T-helper 17 cell (primary cell): ENCODE measurements at regions not wholly inside any gene's neighbourhood (a gene's known extent, or its start where the extent isn't known, plus 50 kb on each side); places are given as distances from the start of the nearest gene placed in this dataset.
"Not testable (repeated sequence)": the region's sequence is repeated elsewhere in the genome, so short reads cannot be mapped to it uniquely, and the experiment has no call there.

Source experiments
- ATAC-seq: fragments of 150-1000 bp; cut with Tn5 transposase; 2 replicates; pipeline ENCODE4 v1.10.0; 2021; ENCODE audit warnings: mild to moderate bottlenecking, moderate library complexity
- DNase-seq, 3 donors: peaks; one replicate each; pipeline versions ENCODE4 v3.0.0 to v3.0.0-alpha.2; 2020 to 2021
- H3K9me3 ChIP-seq: one replicate; pipeline ENCODE4 v1.7.0; 2013; ENCODE audit warnings: low read length, mild to moderate bottlenecking; ENCODE audit not compliant: control insufficient read depth, poor library complexity, severe bottlenecking
- H3K27ac Mint-ChIP-seq: one replicate; pipeline ENCODE4 v1.8.0; 2022; ENCODE audit warnings: mild to moderate bottlenecking, moderate library complexity, mixed read lengths
- H3K27me3 Mint-ChIP-seq: one replicate; pipeline ENCODE4 v1.8.0; 2022; ENCODE audit warnings: mixed read lengths
- H3K36me3 Mint-ChIP-seq: one replicate; pipeline ENCODE4 v1.8.0; 2022; ENCODE audit warnings: low read depth, mixed read lengths
- H3K4me1 Mint-ChIP-seq: one replicate; pipeline ENCODE4 v1.8.0; 2022; ENCODE audit warnings: mild to moderate bottlenecking, mixed read lengths
- H3K4me3 Mint-ChIP-seq: one replicate; pipeline ENCODE4 v1.8.0; 2022; ENCODE audit warnings: mild to moderate bottlenecking, moderate library complexity, mixed read lengths

DNA sequence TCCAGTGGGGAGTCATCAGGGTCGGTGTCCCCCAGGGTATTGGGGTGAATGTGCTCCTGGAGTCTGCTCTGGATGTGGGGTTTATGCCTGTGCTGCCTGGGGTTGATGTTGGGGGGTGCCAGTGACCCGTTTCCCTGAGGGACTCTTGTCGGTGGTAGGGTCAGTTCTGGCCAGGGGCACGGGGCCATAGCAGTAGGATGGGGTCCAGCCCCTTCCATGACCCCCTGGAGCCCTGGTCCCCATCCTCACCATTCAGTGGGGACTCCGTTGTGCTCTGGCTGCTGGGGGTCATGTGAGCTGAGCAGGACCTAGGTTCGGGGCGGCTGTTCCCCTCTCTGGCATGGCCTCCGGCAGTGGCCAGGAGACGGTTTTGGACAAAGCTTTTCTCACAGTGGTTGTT is 530.8 kb downstream of the GOLGA6L6 start:
- H3K27ac Mint-ChIP-seq, ATAC-seq, H3K4me1 Mint-ChIP-seq, H3K36me3 Mint-ChIP-seq, H3K27me3 Mint-ChIP-seq, H3K9me3 ChIP-seq, H3K4me3 Mint-ChIP-seq, DNase-seq: not testable (repeated sequence)

DNA sequence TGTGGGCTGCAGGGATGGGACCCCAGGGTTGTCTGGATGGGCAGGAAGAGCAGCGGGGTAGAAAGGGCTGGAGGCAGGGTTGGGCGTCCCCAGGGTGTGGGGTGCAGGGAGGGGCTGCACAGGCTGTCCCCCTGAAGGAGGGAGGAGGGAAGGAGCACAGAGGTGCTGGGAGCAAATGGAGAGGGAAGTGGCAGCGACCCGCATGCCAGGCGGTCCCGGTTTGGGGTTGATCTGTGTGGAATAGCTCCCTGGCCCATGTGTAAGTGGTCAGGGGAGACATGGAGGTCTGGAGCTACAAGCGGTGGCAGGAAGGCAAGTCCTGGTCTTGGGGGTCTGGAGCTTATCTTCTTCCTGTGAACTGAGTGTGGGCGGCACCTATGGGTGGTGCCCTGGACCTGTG is 532.0 kb downstream of the GOLGA6L6 start:
- not testable (repeated sequence) for ATAC-seq

GRCh38 chr15:20007338-20007737 is 534.3 kb downstream of the GOLGA6L6 start:
- H3K4me3 Mint-ChIP-seq, H3K27ac Mint-ChIP-seq, ATAC-seq: not testable (repeated sequence)

More for the DNA sequence above, 532.0 kb downstream of the GOLGA6L6 start:
- not testable (repeated sequence) for DNase-seq, H3K4me3 Mint-ChIP-seq, H3K36me3 Mint-ChIP-seq, H3K9me3 ChIP-seq, H3K27ac Mint-ChIP-seq, H3K4me1 Mint-ChIP-seq, H3K27me3 Mint-ChIP-seq

DNA sequence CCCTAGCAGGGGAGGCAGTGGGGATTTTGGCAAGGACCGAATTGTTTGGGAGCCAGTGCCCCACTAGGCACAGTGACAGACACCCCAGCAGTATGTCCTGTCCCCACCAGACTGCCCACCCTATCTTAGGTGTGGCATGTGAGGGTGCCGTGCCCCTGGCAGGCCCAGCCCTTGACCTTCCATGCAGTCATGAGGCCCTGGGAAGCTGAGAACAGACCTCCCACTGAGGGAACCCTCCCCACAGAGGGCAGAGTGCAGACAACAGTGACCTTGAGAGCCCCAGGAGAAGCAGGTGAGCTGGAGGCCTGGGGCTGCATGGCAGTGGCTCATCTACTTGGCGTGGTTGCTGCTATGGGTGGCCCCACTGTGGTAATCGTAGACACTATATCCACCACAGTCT is 538.1 kb downstream of the GOLGA6L6 start:
- H3K27me3 Mint-ChIP-seq, H3K36me3 Mint-ChIP-seq, H3K9me3 ChIP-seq, ATAC-seq, H3K4me1 Mint-ChIP-seq, H3K27ac Mint-ChIP-seq, H3K4me3 Mint-ChIP-seq, DNase-seq: not testable (repeated sequence)

More at GRCh38 chr15:20007338-20007737, 534.3 kb downstream of the GOLGA6L6 start:
- H3K36me3 Mint-ChIP-seq, DNase-seq, H3K27me3 Mint-ChIP-seq, H3K4me1 Mint-ChIP-seq, H3K9me3 ChIP-seq: not testable (repeated sequence)

DNA sequence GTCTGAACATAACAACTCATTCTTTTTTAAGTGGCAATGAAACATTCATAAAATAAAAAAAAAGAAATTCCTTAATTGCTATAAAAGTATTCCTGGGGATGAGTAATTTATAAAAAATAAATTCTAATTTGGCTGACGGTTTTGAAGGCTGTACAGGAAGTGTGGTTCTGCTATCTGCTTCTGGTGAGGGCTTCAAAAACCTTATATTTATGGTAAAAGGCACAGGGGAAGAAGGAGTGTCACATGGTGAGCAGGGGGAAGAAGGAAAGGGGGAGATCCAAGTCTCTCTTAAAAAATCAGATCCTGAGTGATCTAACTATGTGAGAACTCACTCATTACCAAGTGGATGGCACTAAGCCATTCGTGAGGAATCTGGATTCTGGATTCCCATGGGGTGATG is 539.0 kb downstream of the GOLGA6L6 start:
- not testable (repeated sequence) for H3K36me3 Mint-ChIP-seq, H3K27ac Mint-ChIP-seq, H3K4me3 Mint-ChIP-seq, DNase-seq, ATAC-seq, H3K9me3 ChIP-seq, H3K27me3 Mint-ChIP-seq, H3K4me1 Mint-ChIP-seq

GRCh38 chr15:19996574-19997194 is 544.9 kb downstream of the GOLGA6L6 start:
- not testable (repeated sequence) for H3K9me3 ChIP-seq, H3K4me3 Mint-ChIP-seq, ATAC-seq, DNase-seq, H3K27ac Mint-ChIP-seq, H3K27me3 Mint-ChIP-seq, H3K36me3 Mint-ChIP-seq, H3K4me1 Mint-ChIP-seq

- not testable (repeated sequence) for H3K4me1 Mint-ChIP-seq, H3K27ac Mint-ChIP-seq, H3K27me3 Mint-ChIP-seq, DNase-seq, H3K9me3 ChIP-seq, H3K36me3 Mint-ChIP-seq, ATAC-seq, H3K4me3 Mint-ChIP-seq
Observed at GRCh38 chr15:19995296-19995695, 546.3 kb downstream of the GOLGA6L6 start.

- H3K27me3 Mint-ChIP-seq: no peaks in the 10 kb centered on the region
- H3K4me1 Mint-ChIP-seq: no peaks in the 10 kb centered on the region
- H3K4me3 Mint-ChIP-seq: no peak overlapping the region
- ATAC-seq (no peak), DNase-seq (no peak)
- no peaks in the 10 kb centered on the region for H3K36me3 Mint-ChIP-seq
- H3K9me3 ChIP-seq: no peaks in the 10 kb centered on the region
- no peak overlapping the region for H3K27ac Mint-ChIP-seq
Observed at GRCh38 chr15:19992428-19992827, 549.2 kb downstream of the GOLGA6L6 start.

- Mint-ChIP-seq H3K4me3 (no peak overlapping the region), H3K27ac (no peak overlapping the region)
- ATAC-seq: no peak
Observed at GRCh38 chr15:19988094-19988660, 553.4 kb downstream of the GOLGA6L6 start.

DNA sequence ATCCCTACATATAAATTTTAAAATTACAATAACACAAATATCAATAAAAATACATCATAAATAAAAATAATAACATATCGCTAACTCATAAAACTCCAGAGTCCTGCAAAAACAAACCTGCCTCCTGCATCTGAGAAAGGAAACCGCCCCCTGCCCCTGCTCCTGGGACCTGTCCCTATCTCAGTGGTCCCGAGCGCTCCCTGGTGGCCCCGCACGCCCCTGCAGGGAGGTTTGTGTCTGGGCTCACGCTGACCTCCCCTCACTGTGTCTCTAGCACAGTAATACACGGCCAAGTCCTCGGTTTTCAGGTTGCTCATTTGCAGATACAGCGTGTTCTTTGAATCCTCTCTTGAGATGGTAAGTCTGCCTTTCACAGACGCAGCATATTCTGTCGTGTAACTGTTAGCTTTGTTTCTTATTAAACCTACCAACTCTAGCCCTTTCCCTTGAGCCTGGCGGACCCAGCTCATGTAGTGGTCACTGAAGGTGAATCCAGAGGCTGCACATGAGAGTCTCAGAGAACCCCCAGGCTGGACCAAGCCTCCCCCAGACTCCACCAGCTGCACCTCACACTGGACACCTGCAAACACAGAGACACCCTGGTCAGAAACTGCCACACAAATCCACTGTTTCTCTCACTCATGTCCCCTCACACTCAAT is 554.1 kb downstream of the GOLGA6L6 start:
- Mint-ChIP-seq H3K36me3 (no peaks in the 10 kb centered on the region), H3K27me3 (no peaks in the 10 kb centered on the region), H3K4me1 (no peaks in the 10 kb centered on the region), H3K27ac (no peak overlapping the region), H3K4me3 (no peak overlapping the region)
- no peaks in the 10 kb centered on the region for H3K9me3 ChIP-seq
- ATAC-seq (no peak), DNase-seq (no peak)

More at GRCh38 chr15:19988094-19988660, 553.4 kb downstream of the GOLGA6L6 start:
- no peak for DNase-seq
- H3K4me1 Mint-ChIP-seq: no peaks in the 10 kb centered on the region
- H3K36me3 Mint-ChIP-seq: no peaks in the 10 kb centered on the region
- H3K9me3 ChIP-seq: no peaks in the 10 kb centered on the region
- H3K27me3 Mint-ChIP-seq: no peaks in the 10 kb centered on the region

- DNase-seq (no peak), ATAC-seq (no peak)
- Mint-ChIP-seq H3K4me3 (no peak overlapping the region), H3K36me3 (no peaks in the 10 kb centered on the region), H3K4me1 (no peaks in the 10 kb centered on the region), H3K27me3 (no peaks in the 10 kb centered on the region), H3K27ac (no peak overlapping the region)
- H3K9me3 ChIP-seq: no peaks in the 10 kb centered on the region
Observed at GRCh38 chr15:19984101-19984500, 557.5 kb downstream of the GOLGA6L6 start.

- H3K4me1 Mint-ChIP-seq: no peaks in the 10 kb centered on the region
- no peaks in the 10 kb centered on the region for H3K36me3 Mint-ChIP-seq
- ATAC-seq (no peak), DNase-seq (no peak)
- H3K27ac Mint-ChIP-seq: no peak overlapping the region
- no peaks in the 10 kb centered on the region for H3K9me3 ChIP-seq
- no peaks in the 10 kb centered on the region for H3K27me3 Mint-ChIP-seq
- H3K4me3 Mint-ChIP-seq: no peak overlapping the region
Observed at GRCh38 chr15:19974998-19975397, 566.6 kb downstream of the GOLGA6L6 start.

- no peaks in the 10 kb centered on the region for H3K9me3 ChIP-seq
- DNase-seq: no peak
- no peaks in the 10 kb centered on the region for H3K4me1 Mint-ChIP-seq
- ATAC-seq: no peak
- H3K4me3 Mint-ChIP-seq: no peak overlapping the region
- no peaks in the 10 kb centered on the region for H3K36me3 Mint-ChIP-seq
- H3K27ac Mint-ChIP-seq: no peak overlapping the region
- H3K27me3 Mint-ChIP-seq: no peaks in the 10 kb centered on the region
Observed at GRCh38 chr15:19973718-19974117, 567.9 kb downstream of the GOLGA6L6 start.

- ATAC-seq, H3K4me3 Mint-ChIP-seq: not testable (repeated sequence)
Observed at GRCh38 chr15:19972582-19972981, 569.0 kb downstream of the GOLGA6L6 start.

More at GRCh38 chr15:19972582-19972981, 569.0 kb downstream of the GOLGA6L6 start:
- DNase-seq, H3K36me3 Mint-ChIP-seq, H3K27me3 Mint-ChIP-seq, H3K4me1 Mint-ChIP-seq, H3K27ac Mint-ChIP-seq, H3K9me3 ChIP-seq: not testable (repeated sequence)
